ENCODE measurements at regions not wholly inside any gene's neighbourhood (a gene's known extent, or its start where the extent isn't known, plus 50 kb on each side); places are given as distances from the start of the nearest gene placed in this dataset.

DNA sequence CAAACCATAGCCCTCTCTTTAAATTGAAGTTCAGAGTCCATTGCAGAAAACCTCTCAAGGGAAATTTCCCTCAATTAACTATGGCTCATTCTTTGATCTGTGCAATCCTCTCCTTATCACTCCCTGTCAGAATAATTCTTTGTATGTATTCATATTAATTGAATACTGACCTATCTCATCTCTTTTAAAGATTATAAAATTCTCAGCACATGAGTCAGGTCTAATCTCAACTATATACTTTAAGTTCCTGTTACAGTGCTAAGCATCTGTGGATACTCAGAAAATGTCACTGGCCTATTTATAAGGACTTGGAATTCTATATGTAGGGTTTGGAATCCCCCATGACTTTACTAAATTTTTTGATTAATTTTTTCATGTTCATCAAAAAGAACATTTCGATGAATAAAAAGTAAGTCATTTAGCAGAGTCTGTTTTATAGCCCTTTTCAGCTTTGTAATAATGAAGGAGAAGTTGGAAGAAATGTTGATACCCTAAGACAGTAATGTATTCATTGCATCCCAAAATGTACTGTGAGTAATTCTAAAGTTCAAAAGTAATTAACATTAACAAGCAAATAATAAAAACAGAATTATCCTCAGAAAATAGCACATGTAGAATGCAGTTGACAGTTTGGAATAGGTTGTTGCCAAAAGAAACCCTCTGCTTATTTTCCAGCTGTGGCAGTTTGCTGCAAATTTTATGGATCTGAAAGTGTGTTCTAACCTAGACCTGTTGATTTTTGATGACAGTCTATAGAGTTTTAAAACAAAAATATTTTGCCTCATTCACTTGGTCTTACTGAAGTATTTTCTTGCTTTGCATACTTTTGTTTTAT lies 503.4 kb upstream of the CBLB start:
- TF ChIP-seq, protein P1, sequence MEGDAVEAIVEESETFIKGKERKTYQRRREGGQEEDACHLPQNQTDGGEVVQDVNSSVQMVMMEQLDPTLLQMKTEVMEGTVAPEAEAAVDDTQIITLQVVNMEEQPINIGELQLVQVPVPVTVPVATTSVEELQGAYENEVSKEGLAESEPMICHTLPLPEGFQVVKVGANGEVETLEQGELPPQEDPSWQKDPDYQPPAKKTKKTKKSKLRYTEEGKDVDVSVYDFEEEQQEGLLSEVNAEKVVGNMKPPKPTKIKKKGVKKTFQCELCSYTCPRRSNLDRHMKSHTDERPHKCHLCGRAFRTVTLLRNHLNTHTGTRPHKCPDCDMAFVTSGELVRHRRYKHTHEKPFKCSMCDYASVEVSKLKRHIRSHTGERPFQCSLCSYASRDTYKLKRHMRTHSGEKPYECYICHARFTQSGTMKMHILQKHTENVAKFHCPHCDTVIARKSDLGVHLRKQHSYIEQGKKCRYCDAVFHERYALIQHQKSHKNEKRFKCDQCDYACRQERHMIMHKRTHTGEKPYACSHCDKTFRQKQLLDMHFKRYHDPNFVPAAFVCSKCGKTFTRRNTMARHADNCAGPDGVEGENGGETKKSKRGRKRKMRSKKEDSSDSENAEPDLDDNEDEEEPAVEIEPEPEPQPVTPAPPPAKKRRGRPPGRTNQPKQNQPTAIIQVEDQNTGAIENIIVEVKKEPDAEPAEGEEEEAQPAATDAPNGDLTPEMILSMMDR (IDR thresholded peaks at IDR 0.05 in 4 of 5, conservative IDR thresholded peaks at IDR 0.05 in 1 of 5): no peak
- no peak for TF ChIP-seq POLR2A (IDR thresholded peaks at IDR 0.05)
